ENCODE measurements at regions not wholly inside any gene's neighbourhood (a gene's known extent, or its start where the extent isn't known, plus 50 kb on each side); places are given as distances from the start of the nearest gene placed in this dataset.
"Not testable (repeated sequence)": the region's sequence is repeated elsewhere in the genome, so short reads cannot be mapped to it uniquely, and the experiment has no call there.

GRCh38 chrX:52261125-52261462 lies 76.4 kb downstream of the MAGED4 start:
- DNase-seq (ENCODE audit: low read depth in 2 of 2) = no peak

- peak; percentile 75 to 80 for DNase-seq (ENCODE audit: low read depth in 2 of 2)
Observed at GRCh38 chrX:52261463-52262194, 76.9 kb downstream of the MAGED4 start.

- DNase-seq (ENCODE audit: low read depth in 2 of 2) = no peak
Observed at GRCh38 chrX:52262195-52262546, 77.5 kb downstream of the MAGED4 start.

GRCh38 chrX:52263417-52263816 lies 78.7 kb downstream of the MAGED4 start:
- DNase-seq (ENCODE audit: low read depth in 2 of 2) = no peak

GRCh38 chrX:52265713-52266112 lies 81.0 kb downstream of the MAGED4 start:
- DNase-seq (ENCODE audit: low read depth in 2 of 2) = no peak

GRCh38 chrX:52268502-52268901 lies 83.8 kb downstream of the MAGED4 start:
- not testable (repeated sequence) for DNase-seq (ENCODE audit: low read depth in 2 of 2)

- DNase-seq (ENCODE audit: low read depth in 2 of 2) = no peak
Observed at GRCh38 chrX:52270453-52271116, 85.9 kb downstream of the MAGED4 start.

GRCh38 chrX:52271206-52271605 lies 86.5 kb downstream of the MAGED4 start:
- DNase-seq (ENCODE audit: low read depth in 2 of 2) = no peak

- no peak for DNase-seq (ENCODE audit: low read depth in 2 of 2)
Observed at GRCh38 chrX:52277666-52278065, 91.2 kb upstream of the XAGE2 start.

GRCh38 chrX:52280812-52281211 lies 88.0 kb upstream of the XAGE2 start:
- no peak for DNase-seq (ENCODE audit: low read depth in 2 of 2)

- no peak for DNase-seq (ENCODE audit: low read depth in 2 of 2)
Observed at GRCh38 chrX:52284865-52285264, 84.0 kb upstream of the XAGE2 start.

- not testable (repeated sequence) for DNase-seq (ENCODE audit: low read depth in 2 of 2)
Observed at GRCh38 chrX:52298968-52299367, 69.9 kb upstream of the XAGE2 start.

- DNase-seq (ENCODE audit: low read depth in 2 of 2) = not testable (repeated sequence)
Observed at GRCh38 chrX:52308532-52308931, 60.3 kb upstream of the XAGE2 start.
